WTC11 (cell line): ENCODE measurements at regions not wholly inside any gene's neighbourhood (a gene's known extent, or its start where the extent isn't known, plus 50 kb on each side); places are given as distances from the start of the nearest gene placed in this dataset.

Source experiments
- ATAC-seq: fragments of 200-7000 bp; cut with Tn5 transposase; 2 replicates; pipeline ENCODE4 v1.10.0; 2021; ENCODE audit warnings: mild to moderate bottlenecking, moderate library complexity
- CTCF ChIA-PET: fragments of 300-600 bp; sonication (Branson Sonifier 250); formaldehyde crosslinking; loops from one replicate; lab custom pipeline; 2021; ENCODE audit warnings: antibody characterized with exemption; lab: Charles Lee
- POLR2A ChIA-PET: fragments of 350-600 bp; sonication (Branson Sonifier 250); formaldehyde crosslinking; loops from one replicate; lab custom pipeline; 2021; ENCODE audit warnings: antibody characterized with exemption; lab: Charles Lee
- DNase-seq: peaks from one replicate; pipeline ENCODE4 v3.0.0; 2021; ENCODE audit warnings: low spot score
- H3K27ac Mint-ChIP-seq: 2 replicates; pipeline ENCODE4 v1.8.0; 2021; ENCODE audit warnings: mixed read lengths
- H3K27me3 Mint-ChIP-seq: 2 replicates; pipeline ENCODE4 v1.8.0; 2021; ENCODE audit warnings: low read depth, mild to moderate bottlenecking, moderate library complexity, mixed read lengths
- H3K36me3 Mint-ChIP-seq: 2 replicates; pipeline ENCODE4 v1.8.0; 2021; ENCODE audit warnings: mixed read lengths
- H3K4me1 Mint-ChIP-seq: 2 replicates; pipeline ENCODE4 v1.8.0; 2022; ENCODE audit warnings: mixed read lengths
- H3K4me3 Mint-ChIP-seq: 2 replicates; pipeline ENCODE4 v1.8.0; 2021; ENCODE audit warnings: mild to moderate bottlenecking, moderate library complexity, mixed read lengths
- H3K9me3 Mint-ChIP-seq: 2 replicates; pipeline ENCODE4 v1.8.0; 2021; ENCODE audit warnings: mixed read lengths
- ATF1 ChIP-seq: sonication (generic); formaldehyde crosslinking; IDR thresholded peaks from 2 replicates; pipeline ENCODE4 v1.8.1; 2023; ENCODE audit warnings: mild to moderate bottlenecking, moderate library complexity, missing genetic modification reagents
- EMX1 ChIP-seq: fragments of 250-450 bp; sonication (Bioruptor Pico); IDR thresholded peaks from 2 replicates; pipeline ENCODE4 v1.8.0; 2021; ENCODE audit warnings: mild to moderate bottlenecking
- ESRRA ChIP-seq: sonication (generic); formaldehyde crosslinking; IDR thresholded peaks from 2 replicates; pipeline ENCODE4 v1.8.1; 2022; ENCODE audit warnings: mild to moderate bottlenecking, missing genetic modification reagents, borderline replicate concordance
- FOXK1 ChIP-seq: sonication (generic); formaldehyde crosslinking; IDR thresholded peaks from 2 replicates; pipeline ENCODE4 v1.8.0; 2022; ENCODE audit warnings: mild to moderate bottlenecking, moderate library complexity, missing genetic modification reagents
- GTF2I ChIP-seq: fragments of 250-450 bp; sonication (Bioruptor Pico); conservative IDR thresholded peaks from 2 replicates; pipeline ENCODE4 v1.4.0; 2021; ENCODE audit warnings: mild to moderate bottlenecking
- HMGA2 ChIP-seq: fragments of 250-450 bp; sonication (Bioruptor Pico); IDR thresholded peaks from 2 replicates; pipeline ENCODE4 v1.4.0; 2021; ENCODE audit warnings: mild to moderate bottlenecking, moderate library complexity
- KAT7 ChIP-seq: sonication (generic); formaldehyde crosslinking; IDR thresholded peaks from 2 replicates; pipeline ENCODE4 v1.8.1; 2023; ENCODE audit warnings: missing genetic modification reagents, mild to moderate bottlenecking, borderline replicate concordance
- NFYB ChIP-seq: sonication (generic); formaldehyde crosslinking; conservative IDR thresholded peaks from 2 replicates; pipeline ENCODE4 v1.8.0; 2022; ENCODE audit warnings: low read depth, missing genetic modification reagents
- SMAD3 ChIP-seq: sonication (generic); formaldehyde crosslinking; IDR thresholded peaks from 2 replicates; pipeline ENCODE4 v1.8.0; 2022; ENCODE audit warnings: missing genetic modification reagents, mild to moderate bottlenecking, borderline replicate concordance
- SOX15 ChIP-seq: fragments of 250-450 bp; sonication (Bioruptor Pico); IDR thresholded peaks from 2 replicates; pipeline ENCODE4 v1.9.0; 2021; ENCODE audit warnings: mild to moderate bottlenecking
- TEAD1 ChIP-seq: sonication (generic); formaldehyde crosslinking; IDR thresholded peaks from 2 replicates; pipeline ENCODE4 v1.8.0; 2022; ENCODE audit warnings: mild to moderate bottlenecking, missing genetic modification reagents
- TEAD4 ChIP-seq: sonication (generic); formaldehyde crosslinking; IDR thresholded peaks from 2 replicates; pipeline ENCODE4 v1.8.0; 2022; ENCODE audit warnings: mild to moderate bottlenecking, missing genetic modification reagents
- USF2 ChIP-seq: sonication (generic); formaldehyde crosslinking; IDR thresholded peaks from 2 replicates; pipeline ENCODE4 v1.8.1; 2023; ENCODE audit warnings: mild to moderate bottlenecking, missing genetic modification reagents, moderate library complexity
- ZNF138 ChIP-seq: sonication (generic); formaldehyde crosslinking; conservative IDR thresholded peaks from 2 replicates; pipeline ENCODE4 v1.8.1; 2022; ENCODE audit warnings: mild to moderate bottlenecking, moderate library complexity, missing genetic modification reagents
- ZNF232 ChIP-seq: sonication (generic); formaldehyde crosslinking; IDR thresholded peaks from 2 replicates; pipeline ENCODE4 v1.8.0; 2022; ENCODE audit warnings: mild to moderate bottlenecking, missing genetic modification reagents
- ZNF317 ChIP-seq: sonication (generic); formaldehyde crosslinking; IDR thresholded peaks from 2 replicates; pipeline ENCODE4 v1.8.1; 2023; ENCODE audit warnings: low read depth, mild to moderate bottlenecking, moderate library complexity, missing genetic modification reagents, borderline replicate concordance
- TF ChIP-seq, protein P1 (sequence below): fragments of 250-450 bp; sonication (Bioruptor Pico); IDR thresholded peaks from 2 replicates; pipeline ENCODE4 v1.9.0; 2021; ENCODE audit warnings: mild to moderate bottlenecking, borderline replicate concordance
- TF ChIP-seq, protein P2 (sequence below): sonication (generic); formaldehyde crosslinking; IDR thresholded peaks from 2 replicates; pipeline ENCODE4 v1.8.0; 2022; ENCODE audit warnings: missing genetic modification reagents
- TF ChIP-seq, protein P3 (sequence below): fragments of 200-600 bp; IDR thresholded peaks from 2 replicates; pipeline ENCODE4 v1.8.0; 2022; ENCODE audit warnings: antibody characterized with exemption
- TF ChIP-seq, protein P4 (sequence below): sonication (generic); formaldehyde crosslinking; IDR thresholded peaks from 2 replicates; pipeline ENCODE4 v1.8.1; 2022; ENCODE audit warnings: mild to moderate bottlenecking, missing genetic modification reagents, moderate library complexity, borderline replicate concordance

DNA sequence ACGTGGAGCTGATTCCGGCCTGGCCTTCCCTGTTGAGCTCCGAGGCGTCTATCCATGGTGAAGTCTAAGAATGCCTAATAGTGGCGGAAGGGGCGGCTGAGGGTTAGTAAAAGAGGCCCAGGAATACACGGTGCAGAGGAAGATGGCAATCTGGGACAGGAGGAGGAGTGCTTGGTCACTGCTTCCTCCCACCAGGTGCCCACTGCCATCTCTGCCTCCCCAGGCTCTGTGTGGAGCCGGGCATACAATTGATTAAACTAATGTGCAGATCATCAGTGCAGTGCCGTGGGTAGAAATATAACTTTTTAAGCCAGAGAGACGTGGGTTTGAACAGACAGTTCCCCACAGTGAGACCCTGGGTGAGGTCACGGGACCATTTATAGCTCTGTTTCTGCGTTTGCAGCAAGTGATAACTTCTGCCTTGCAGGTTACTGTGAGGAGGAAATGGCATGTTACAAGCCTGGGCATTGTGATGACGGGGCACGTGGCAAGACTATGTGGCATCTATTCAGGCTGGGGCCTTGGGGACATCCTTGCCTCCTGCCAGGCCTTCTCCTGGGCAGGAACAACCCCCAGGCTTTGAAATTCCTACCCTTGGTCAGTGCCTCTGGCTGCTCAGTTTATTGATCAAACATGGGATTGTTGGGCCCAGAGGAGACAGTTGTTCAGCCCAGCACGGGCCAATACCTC is 204.9 kb downstream of the ASB1 start (continued):
- TF ChIP-seq, protein P1, sequence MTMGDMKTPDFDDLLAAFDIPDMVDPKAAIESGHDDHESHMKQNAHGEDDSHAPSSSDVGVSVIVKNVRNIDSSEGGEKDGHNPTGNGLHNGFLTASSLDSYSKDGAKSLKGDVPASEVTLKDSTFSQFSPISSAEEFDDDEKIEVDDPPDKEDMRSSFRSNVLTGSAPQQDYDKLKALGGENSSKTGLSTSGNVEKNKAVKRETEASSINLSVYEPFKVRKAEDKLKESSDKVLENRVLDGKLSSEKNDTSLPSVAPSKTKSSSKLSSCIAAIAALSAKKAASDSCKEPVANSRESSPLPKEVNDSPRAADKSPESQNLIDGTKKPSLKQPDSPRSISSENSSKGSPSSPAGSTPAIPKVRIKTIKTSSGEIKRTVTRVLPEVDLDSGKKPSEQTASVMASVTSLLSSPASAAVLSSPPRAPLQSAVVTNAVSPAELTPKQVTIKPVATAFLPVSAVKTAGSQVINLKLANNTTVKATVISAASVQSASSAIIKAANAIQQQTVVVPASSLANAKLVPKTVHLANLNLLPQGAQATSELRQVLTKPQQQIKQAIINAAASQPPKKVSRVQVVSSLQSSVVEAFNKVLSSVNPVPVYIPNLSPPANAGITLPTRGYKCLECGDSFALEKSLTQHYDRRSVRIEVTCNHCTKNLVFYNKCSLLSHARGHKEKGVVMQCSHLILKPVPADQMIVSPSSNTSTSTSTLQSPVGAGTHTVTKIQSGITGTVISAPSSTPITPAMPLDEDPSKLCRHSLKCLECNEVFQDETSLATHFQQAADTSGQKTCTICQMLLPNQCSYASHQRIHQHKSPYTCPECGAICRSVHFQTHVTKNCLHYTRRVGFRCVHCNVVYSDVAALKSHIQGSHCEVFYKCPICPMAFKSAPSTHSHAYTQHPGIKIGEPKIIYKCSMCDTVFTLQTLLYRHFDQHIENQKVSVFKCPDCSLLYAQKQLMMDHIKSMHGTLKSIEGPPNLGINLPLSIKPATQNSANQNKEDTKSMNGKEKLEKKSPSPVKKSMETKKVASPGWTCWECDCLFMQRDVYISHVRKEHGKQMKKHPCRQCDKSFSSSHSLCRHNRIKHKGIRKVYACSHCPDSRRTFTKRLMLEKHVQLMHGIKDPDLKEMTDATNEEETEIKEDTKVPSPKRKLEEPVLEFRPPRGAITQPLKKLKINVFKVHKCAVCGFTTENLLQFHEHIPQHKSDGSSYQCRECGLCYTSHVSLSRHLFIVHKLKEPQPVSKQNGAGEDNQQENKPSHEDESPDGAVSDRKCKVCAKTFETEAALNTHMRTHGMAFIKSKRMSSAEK (CRISPR knock-in tag) = no peak
- TF ChIP-seq SMAD3 (CRISPR knock-in tag) (no peak), ZNF232 (no peak), KAT7 (CRISPR knock-in tag) (no peak), ZNF317 (CRISPR knock-in tag) (no peak), FOXK1 (CRISPR knock-in tag) (no peak), ZNF138 (CRISPR knock-in tag) (no peak), GTF2I (no peak), TEAD4 (CRISPR knock-in tag) (no peak)
- TF ChIP-seq, protein P2, sequence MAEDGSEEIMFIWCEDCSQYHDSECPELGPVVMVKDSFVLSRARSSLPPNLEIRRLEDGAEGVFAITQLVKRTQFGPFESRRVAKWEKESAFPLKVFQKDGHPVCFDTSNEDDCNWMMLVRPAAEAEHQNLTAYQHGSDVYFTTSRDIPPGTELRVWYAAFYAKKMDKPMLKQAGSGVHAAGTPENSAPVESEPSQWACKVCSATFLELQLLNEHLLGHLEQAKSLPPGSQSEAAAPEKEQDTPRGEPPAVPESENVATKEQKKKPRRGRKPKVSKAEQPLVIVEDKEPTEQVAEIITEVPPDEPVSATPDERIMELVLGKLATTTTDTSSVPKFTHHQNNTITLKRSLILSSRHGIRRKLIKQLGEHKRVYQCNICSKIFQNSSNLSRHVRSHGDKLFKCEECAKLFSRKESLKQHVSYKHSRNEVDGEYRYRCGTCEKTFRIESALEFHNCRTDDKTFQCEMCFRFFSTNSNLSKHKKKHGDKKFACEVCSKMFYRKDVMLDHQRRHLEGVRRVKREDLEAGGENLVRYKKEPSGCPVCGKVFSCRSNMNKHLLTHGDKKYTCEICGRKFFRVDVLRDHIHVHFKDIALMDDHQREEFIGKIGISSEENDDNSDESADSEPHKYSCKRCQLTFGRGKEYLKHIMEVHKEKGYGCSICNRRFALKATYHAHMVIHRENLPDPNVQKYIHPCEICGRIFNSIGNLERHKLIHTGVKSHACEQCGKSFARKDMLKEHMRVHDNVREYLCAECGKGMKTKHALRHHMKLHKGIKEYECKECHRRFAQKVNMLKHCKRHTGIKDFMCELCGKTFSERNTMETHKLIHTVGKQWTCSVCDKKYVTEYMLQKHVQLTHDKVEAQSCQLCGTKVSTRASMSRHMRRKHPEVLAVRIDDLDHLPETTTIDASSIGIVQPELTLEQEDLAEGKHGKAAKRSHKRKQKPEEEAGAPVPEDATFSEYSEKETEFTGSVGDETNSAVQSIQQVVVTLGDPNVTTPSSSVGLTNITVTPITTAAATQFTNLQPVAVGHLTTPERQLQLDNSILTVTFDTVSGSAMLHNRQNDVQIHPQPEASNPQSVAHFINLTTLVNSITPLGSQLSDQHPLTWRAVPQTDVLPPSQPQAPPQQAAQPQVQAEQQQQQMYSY (CRISPR knock-in tag) = no peak
- TF ChIP-seq, protein P3, sequence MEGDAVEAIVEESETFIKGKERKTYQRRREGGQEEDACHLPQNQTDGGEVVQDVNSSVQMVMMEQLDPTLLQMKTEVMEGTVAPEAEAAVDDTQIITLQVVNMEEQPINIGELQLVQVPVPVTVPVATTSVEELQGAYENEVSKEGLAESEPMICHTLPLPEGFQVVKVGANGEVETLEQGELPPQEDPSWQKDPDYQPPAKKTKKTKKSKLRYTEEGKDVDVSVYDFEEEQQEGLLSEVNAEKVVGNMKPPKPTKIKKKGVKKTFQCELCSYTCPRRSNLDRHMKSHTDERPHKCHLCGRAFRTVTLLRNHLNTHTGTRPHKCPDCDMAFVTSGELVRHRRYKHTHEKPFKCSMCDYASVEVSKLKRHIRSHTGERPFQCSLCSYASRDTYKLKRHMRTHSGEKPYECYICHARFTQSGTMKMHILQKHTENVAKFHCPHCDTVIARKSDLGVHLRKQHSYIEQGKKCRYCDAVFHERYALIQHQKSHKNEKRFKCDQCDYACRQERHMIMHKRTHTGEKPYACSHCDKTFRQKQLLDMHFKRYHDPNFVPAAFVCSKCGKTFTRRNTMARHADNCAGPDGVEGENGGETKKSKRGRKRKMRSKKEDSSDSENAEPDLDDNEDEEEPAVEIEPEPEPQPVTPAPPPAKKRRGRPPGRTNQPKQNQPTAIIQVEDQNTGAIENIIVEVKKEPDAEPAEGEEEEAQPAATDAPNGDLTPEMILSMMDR = no peak

DNA sequence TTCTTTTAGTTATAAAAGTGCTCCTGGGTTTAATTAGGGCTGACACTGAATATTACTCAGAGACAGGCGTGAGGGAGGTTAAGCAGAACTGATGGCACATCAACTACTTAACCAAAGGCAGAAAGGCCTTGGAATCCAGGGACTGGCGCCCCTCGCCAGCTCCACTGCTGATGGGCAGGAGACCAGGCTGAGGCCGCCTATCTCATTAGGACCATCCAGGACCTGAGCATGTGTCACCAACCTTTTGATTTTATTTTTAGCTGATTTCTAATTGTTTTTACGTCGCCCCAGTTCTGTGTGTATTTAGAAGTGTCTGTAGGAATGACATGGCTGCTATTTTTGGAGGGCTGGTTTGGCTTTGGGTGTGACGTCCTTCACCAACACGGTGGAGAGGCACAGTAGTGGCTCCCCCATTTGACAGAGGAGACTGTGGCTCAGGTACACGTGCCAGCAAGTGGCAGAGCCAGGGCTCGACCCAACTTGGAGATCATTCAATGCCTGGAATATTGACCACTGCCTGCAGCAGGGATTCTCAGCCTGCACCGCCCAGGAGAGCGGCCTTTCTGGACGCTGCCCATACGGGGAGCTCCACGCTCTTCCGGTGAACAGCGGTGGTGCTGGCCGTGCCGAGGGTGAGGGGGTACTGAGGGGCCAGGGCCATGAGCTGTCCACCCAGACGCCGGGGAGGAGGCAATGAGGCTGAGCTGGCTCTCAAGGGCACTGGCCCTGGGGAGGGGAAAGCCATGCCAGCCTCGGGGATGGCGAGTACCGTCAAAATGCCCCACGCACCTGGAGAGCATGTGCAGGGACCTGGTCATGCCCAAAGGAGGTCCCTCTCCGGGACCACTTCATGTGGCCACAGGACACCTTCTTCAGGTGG is 205.7 kb downstream of the ASB1 start:
- Mint-ChIP-seq H3K27ac (no peak overlapping the region), H3K4me3 (no peak overlapping the region)
- DNase-seq = no peak
- ATAC-seq = no peak
- TF ChIP-seq HMGA2 = no peak
- no peak for TF ChIP-seq ZNF138 (CRISPR knock-in tag)
- no peak for TF ChIP-seq ESRRA
- TF ChIP-seq TEAD1 = no peak
- no peak for TF ChIP-seq NFYB
- TF ChIP-seq USF2 = no peak
- no peak for TF ChIP-seq EMX1 (CRISPR knock-in tag)
- TF ChIP-seq KAT7 (CRISPR knock-in tag) = no peak
- TF ChIP-seq SOX15 = no peak
- TF ChIP-seq, protein P4, sequence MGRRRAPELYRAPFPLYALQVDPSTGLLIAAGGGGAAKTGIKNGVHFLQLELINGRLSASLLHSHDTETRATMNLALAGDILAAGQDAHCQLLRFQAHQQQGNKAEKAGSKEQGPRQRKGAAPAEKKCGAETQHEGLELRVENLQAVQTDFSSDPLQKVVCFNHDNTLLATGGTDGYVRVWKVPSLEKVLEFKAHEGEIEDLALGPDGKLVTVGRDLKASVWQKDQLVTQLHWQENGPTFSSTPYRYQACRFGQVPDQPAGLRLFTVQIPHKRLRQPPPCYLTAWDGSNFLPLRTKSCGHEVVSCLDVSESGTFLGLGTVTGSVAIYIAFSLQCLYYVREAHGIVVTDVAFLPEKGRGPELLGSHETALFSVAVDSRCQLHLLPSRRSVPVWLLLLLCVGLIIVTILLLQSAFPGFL (CRISPR knock-in tag) = no peak
- TF ChIP-seq ZNF317 (CRISPR knock-in tag) = no peak
- no peak for TF ChIP-seq ATF1 (CRISPR knock-in tag)
- TF ChIP-seq, all 79 proteins: peak for 0
- Mint-ChIP-seq H3K27me3 (no peaks in the 10 kb centered on the region), H3K9me3 (peaks cover 2% of the 10 kb centered on the region), H3K36me3 (no peaks in the 10 kb centered on the region), H3K4me1 (no peaks in the 10 kb centered on the region)
- POLR2A ChIA-PET = no interaction called here
- CTCF ChIA-PET = no interaction called here
